ENCODE measurements at regions not wholly inside any gene's neighbourhood (a gene's known extent, or its start where the extent isn't known, plus 50 kb on each side); places are given as distances from the start of the nearest gene placed in this dataset.

DNA sequence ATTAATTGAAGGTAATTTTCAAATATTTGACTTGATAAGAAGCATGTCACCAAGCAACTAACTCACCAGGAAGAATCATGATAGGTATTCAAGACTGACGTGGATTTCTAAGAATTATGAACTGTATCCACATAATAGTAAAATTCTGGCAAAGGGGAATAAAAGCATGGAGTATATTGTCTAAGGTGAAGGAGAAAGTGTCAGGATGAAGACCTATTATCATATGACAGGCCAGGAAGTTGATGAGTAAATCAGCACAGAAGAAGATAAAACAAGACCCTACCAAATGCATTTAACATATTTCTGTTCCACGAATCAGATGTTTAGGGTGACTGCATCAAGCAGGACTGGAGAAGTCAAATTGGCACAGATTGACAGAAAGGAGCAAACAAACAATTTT lies 362.7 kb upstream of the MMS22L start:
- no peak for TF ChIP-seq EZH2 (IDR thresholded peaks at IDR 0.05; ENCODE audit: low read depth, low read length, severe bottlenecking)
- TF ChIP-seq ASH2L (IDR thresholded peaks at IDR 0.05; ENCODE audit: low read length) = no peak
- TF ChIP-seq RAD21 (IDR thresholded peaks at IDR 0.05 in 1 of 2, conservative IDR thresholded peaks at IDR 0.05 in 1 of 2; ENCODE audit: low read depth in 2 of 2, low read length in 2 of 2) = no peak
